Activated CD4-positive, alpha-beta T cell treated with anti-CD3 and anti-CD28 coated beads, Interleukin-2, Interleukin-4, amounts not matched to agents 100 ng/mL and 50 ng/mL, durations not matched to agents 16 hours and 8 hours (primary cell): ENCODE measurements at regions not wholly inside any gene's neighbourhood (a gene's known extent, or its start where the extent isn't known, plus 50 kb on each side); places are given as distances from the start of the nearest gene placed in this dataset.

ENCODE experiments used
- DNase-seq: peaks from one replicate; pipeline ENCODE4 v3.0.0-alpha.2; 2020; ENCODE audit warnings: low spot score

- DNase-seq, result no peak
These were observed 101.8 kb upstream of the MKLN1 start for GRCh38 chr7:131225619-131226513.

GRCh38 chr7:131226514-131226865, 101.2 kb upstream of the MKLN1 start:
- DNase-seq, result no peak

- peak; percentile 81 for DNase-seq
These were observed 96.1 kb upstream of the MKLN1 start for GRCh38 chr7:131231381-131232220.

GRCh38 chr7:131232768-131233167, 94.9 kb upstream of the MKLN1 start:
- DNase-seq, result no peak

GRCh38 chr7:131233193-131233592, 94.5 kb upstream of the MKLN1 start:
- no peak for DNase-seq

- no peak for DNase-seq
These were observed 92.8 kb upstream of the MKLN1 start for GRCh38 chr7:131234719-131235488.

- peak; percentile 88 for DNase-seq
These were observed 92.0 kb upstream of the MKLN1 start for GRCh38 chr7:131235489-131236317.

- DNase-seq, result no peak
These were observed 91.4 kb upstream of the MKLN1 start for GRCh38 chr7:131236318-131236672.

- peak; percentile 15 for DNase-seq
These were observed 89.2 kb upstream of the MKLN1 start for GRCh38 chr7:131238347-131238931.

GRCh38 chr7:131241386-131241785, 86.3 kb upstream of the MKLN1 start:
- no peak for DNase-seq

- DNase-seq, result no peak
These were observed 85.5 kb upstream of the MKLN1 start for GRCh38 chr7:131242123-131242650.

- no peak for DNase-seq
These were observed 83.3 kb upstream of the MKLN1 start for GRCh38 chr7:131244259-131244852.

- no peak for DNase-seq
These were observed 78.7 kb upstream of the MKLN1 start for GRCh38 chr7:131249003-131249402.

- no peak for DNase-seq
These were observed 78.2 kb upstream of the MKLN1 start for GRCh38 chr7:131249483-131249882.

- DNase-seq, result no peak
These were observed 77.3 kb upstream of the MKLN1 start for GRCh38 chr7:131250331-131250730.

GRCh38 chr7:131251371-131251770, 76.3 kb upstream of the MKLN1 start:
- DNase-seq, result no peak

- no peak for DNase-seq
These were observed 74.7 kb upstream of the MKLN1 start for GRCh38 chr7:131252976-131253375.

- no peak for DNase-seq
These were observed 73.5 kb upstream of the MKLN1 start for GRCh38 chr7:131254211-131254610.

- DNase-seq, result no peak
These were observed 72.4 kb upstream of the MKLN1 start for GRCh38 chr7:131255242-131255641.

GRCh38 chr7:131261476-131261994, 66.1 kb upstream of the MKLN1 start:
- no peak for DNase-seq
